Heart left ventricle (tissue), 16 donors: ENCODE measurements at regions not wholly inside any gene's neighbourhood (a gene's known extent, or its start where the extent isn't known, plus 50 kb on each side); places are given as distances from the start of the nearest gene placed in this dataset.

Experiments
- ATAC-seq, 4 donors: fragments of 200-7000 bp; cut with Tn5 transposase; one replicate each; pipeline ENCODE4 v1.9.1; 2020 to 2022; ENCODE audit warnings: moderate library complexity in 4 of 4, mild to moderate bottlenecking in 3 of 4, moderate number of reproducible peaks in 1 of 4
- DNase-seq, 5 donors: peaks; one replicate each; pipeline ENCODE4 v3.0.0-alpha.2; 2020
- H3K27ac ChIP-seq, 12 donors: fragments of 200-600 bp; sonication (generic) in 4 of 12; one replicate each; pipeline versions ENCODE4 v1.5.0 to v1.8.0; 2016 to 2022; ENCODE audit warnings: mild to moderate bottlenecking in 2 of 12
- H3K27me3 ChIP-seq, 9 donors: fragments of 200-600 bp; sonication (generic) in 2 of 9; one replicate each; pipeline versions ENCODE4 v1.5.1 to v1.8.0; 2016 to 2022; ENCODE audit warnings: mild to moderate bottlenecking in 3 of 9
- H3K36me3 ChIP-seq, 9 donors: fragments of 200-600 bp; sonication (generic) in 2 of 9; one replicate each; pipeline versions ENCODE4 v1.5.0 to v1.8.0; 2018 to 2022; ENCODE audit warnings: mild to moderate bottlenecking in 2 of 9
- H3K4me1 ChIP-seq, 12 donors: fragments of 200-600 bp; sonication (generic) in 4 of 12; one replicate each; pipeline versions ENCODE4 v1.5.0 to v1.8.0; 2016 to 2022; ENCODE audit warnings: mild to moderate bottlenecking in 3 of 12
- H3K4me3 ChIP-seq, 12 donors: fragments of 200-600 bp; sonication (generic) in 4 of 12; one replicate each; pipeline versions ENCODE4 v1.5.0 to v1.8.0; 2017 to 2022; ENCODE audit warnings: mild to moderate bottlenecking in 9 of 12, moderate library complexity in 4 of 12
- H3K9me3 ChIP-seq, 12 donors: fragments of 200-600 bp; sonication (generic) in 4 of 12; one replicate each; pipeline versions ENCODE4 v1.5.0 to v1.8.0; 2016 to 2022; ENCODE audit warnings: mild to moderate bottlenecking in 1 of 12
- POLR2A ChIP-seq, 2 donors: fragments of 450-650 bp; IDR thresholded peaks; one replicate each; pipeline ENCODE4 v1.6.1; 2017; ENCODE audit warnings: antibody characterized with exemption in 2 of 2, mild to moderate bottlenecking in 2 of 2, moderate library complexity in 2 of 2
- WGBS, 4 donors: extraction: QIAGEN DNeasy Blood & Tissue Kit in 2 of 4; methylation state at CpG; one replicate each; pipeline versions ENCODE4 v1.1.5 to v1.1.7; 2013 to 2018; 5-methylcytosine and 5-hydroxymethylcytosine counted together
- intact Hi-C, 10 donors: fragments of 100-400 bp; cut with DNase I; formaldehyde crosslinking; loops; one replicate each; pipeline versions ENCODE4 v1.11.1 to v1.14.2; 2022
- TF ChIP-seq, protein P1 (sequence below), 12 donors: fragments of 200-600 bp; sonication (generic) in 4 of 12; IDR thresholded peaks; one replicate each; pipeline versions ENCODE4 v1.5.0 to v1.8.0; 2018 to 2022; ENCODE audit warnings: antibody characterized with exemption in 12 of 12, mild to moderate bottlenecking in 5 of 12
- donor health status: ischemic (EF 13 %, LVEDD 7.1; RV severe dilation, severe dysfunction).
- donor health status: healthy with polysubstance abuse.
- donor health status: DM: no; HTN: yes; CAD: no.
- donor health status: DM: no; HTN: no; CAD: no.
- donor health status: ischemic (EF 25% LVEDD 6.9; RV normal size, moderate dysfunction).
- donor health status: ischemic (EF 25% LVEDD 5.7; RV mildly dilated, moderate dysfunction).
- donor health status: healthy.
- donor health status: DM: yes; HTN: yes; CAD: no.
- donor health status: ischemic (EF 35%, LVEDD 5.7; RV mildly dilated, moderate dysfunction).
- donor health status: nonischemic (EF 11% LVEDD 7.7; RV severe dilation, severe dysfunction).
- donor health status: DM: yes; HTN: yes; CAD: no.
- donor health status: PGD.
- donor health status: ischemic (EF 29% LVEDD 5.4; RV normal size, mild dysfunction).
- donor health status: nonischemic (EF 23%, LVEDD 6.1; RV moderate dilation, normal function).

DNA sequence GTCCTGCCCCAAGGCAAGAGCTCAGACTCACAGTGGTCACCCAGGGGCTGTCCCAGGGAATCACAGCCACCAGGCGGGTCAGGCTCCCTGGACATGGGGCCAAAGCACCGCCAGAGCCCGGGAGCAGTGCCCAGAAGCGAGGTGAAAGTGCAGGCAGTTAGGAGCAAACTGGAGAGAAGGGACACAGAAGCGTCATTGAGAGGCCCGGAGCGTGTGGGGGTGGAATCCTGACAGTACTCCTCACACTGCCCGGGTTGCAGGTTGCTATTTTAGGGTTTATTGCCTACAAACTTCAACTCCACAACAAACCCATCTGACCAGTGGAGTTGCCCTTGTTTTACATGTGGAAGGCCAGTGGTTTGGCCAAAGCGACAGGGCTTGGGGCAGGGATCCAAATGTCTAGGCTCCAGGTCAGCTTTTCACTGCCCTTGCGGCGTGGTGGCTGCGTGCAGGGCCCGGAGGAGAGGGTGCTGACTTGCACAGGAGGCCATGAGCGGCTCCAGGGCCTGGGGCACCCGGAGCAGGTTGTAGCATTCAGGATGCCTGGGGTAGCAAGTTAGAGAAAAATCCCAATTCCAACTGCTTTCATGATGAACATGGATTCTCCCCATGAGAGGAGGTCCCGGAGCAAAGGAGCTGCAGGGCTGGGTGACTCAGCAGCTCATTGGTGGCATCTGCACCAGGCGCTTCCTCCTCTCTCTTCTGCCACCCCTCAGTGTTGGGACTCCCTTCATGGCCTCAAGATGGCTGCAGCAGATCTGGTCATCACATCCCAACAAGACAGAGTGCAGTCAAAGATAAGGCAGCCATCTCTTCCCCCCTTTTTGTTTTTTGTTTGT lies 112.3 kb upstream of the NCOR2 start:
- Histone ChIP-seq H3K27me3 (no peaks in the 10 kb centered on the region), H3K4me3 (no peak overlapping the region), H3K36me3 (no peaks in the 10 kb centered on the region), H3K27ac (peak overlapping the region in 11 of 12 donors; percentile 25 to 66 (median 60)), H3K9me3 (no peaks in the 10 kb centered on the region), H3K4me1 (peaks cover 10 to 69% (median 43%) of the 10 kb centered on the region in 12 donors)
- WGBS, 4 donors: 37 to 63% (median 52%) methylated on average over 15 to 17 of the region's 17 CpGs
- DNase-seq (peak in 4 of 5 donors; percentile 61 to 75 (median 69)), ATAC-seq (peak; percentile 18 to 59 (median 33))
- intact Hi-C loops: loop anchor here in 6 of 10 donors (5.0 to 10.0 kb wide), 9 partner anchors 65 to 292 kb away; partner anchors contain the start of gene NCOR2 (in 5 of the 6)
- TF ChIP-seq, protein P1, sequence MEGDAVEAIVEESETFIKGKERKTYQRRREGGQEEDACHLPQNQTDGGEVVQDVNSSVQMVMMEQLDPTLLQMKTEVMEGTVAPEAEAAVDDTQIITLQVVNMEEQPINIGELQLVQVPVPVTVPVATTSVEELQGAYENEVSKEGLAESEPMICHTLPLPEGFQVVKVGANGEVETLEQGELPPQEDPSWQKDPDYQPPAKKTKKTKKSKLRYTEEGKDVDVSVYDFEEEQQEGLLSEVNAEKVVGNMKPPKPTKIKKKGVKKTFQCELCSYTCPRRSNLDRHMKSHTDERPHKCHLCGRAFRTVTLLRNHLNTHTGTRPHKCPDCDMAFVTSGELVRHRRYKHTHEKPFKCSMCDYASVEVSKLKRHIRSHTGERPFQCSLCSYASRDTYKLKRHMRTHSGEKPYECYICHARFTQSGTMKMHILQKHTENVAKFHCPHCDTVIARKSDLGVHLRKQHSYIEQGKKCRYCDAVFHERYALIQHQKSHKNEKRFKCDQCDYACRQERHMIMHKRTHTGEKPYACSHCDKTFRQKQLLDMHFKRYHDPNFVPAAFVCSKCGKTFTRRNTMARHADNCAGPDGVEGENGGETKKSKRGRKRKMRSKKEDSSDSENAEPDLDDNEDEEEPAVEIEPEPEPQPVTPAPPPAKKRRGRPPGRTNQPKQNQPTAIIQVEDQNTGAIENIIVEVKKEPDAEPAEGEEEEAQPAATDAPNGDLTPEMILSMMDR (IDR thresholded peaks at IDR 0.05): no peak
- no peak for TF ChIP-seq POLR2A (IDR thresholded peaks at IDR 0.05)

- no peak for ATAC-seq
- WGBS, 4 donors: 69 to 94% (median 82%) methylated on average over 4 of the region's 4 CpGs
Measured at GRCh38 chr12:124679047-124679446, 111.6 kb upstream of the NCOR2 start.

GRCh38 chr12:124678421-124678893 lies 111.0 kb upstream of the NCOR2 start:
- TF ChIP-seq, protein P1 (IDR thresholded peaks at IDR 0.05): no peak
- no peak for TF ChIP-seq POLR2A (IDR thresholded peaks at IDR 0.05)
- Histone ChIP-seq H3K36me3 (no peaks in the 10 kb centered on the region), H3K27me3 (no peaks in the 10 kb centered on the region), H3K9me3 (no peaks in the 10 kb centered on the region), H3K27ac (no peak overlapping the region), H3K4me1 (peaks cover 6 to 56% (median 35%) of the 10 kb centered on the region in 12 donors), H3K4me3 (no peak overlapping the region)
- WGBS, 4 donors: 81 to 88% (median 84%) methylated on average over 9 to 15 of the region's 15 CpGs
- intact Hi-C loops: no loop called here
- no peak for ATAC-seq
- DNase-seq: peak in 1 of 5 donors; percentile 15

More at GRCh38 chr12:124679047-124679446, 111.6 kb upstream of the NCOR2 start:
- Histone ChIP-seq H3K4me1 (peaks cover 6 to 62% (median 37%) of the 10 kb centered on the region in 12 donors), H3K36me3 (no peaks in the 10 kb centered on the region), H3K27ac (peak overlapping the region in 11 of 12 donors; percentile 25 to 66 (median 60)), H3K4me3 (no peak overlapping the region), H3K27me3 (no peaks in the 10 kb centered on the region), H3K9me3 (no peaks in the 10 kb centered on the region)
- peak in 1 of 5 donors; percentile 11 for DNase-seq
- intact Hi-C loops: no loop called here
- no peak for TF ChIP-seq POLR2A (IDR thresholded peaks at IDR 0.05)
- TF ChIP-seq, protein P1 (IDR thresholded peaks at IDR 0.05): no peak
